B cell (primary cell): ENCODE measurements at regions not wholly inside any gene's neighbourhood (a gene's known extent, or its start where the extent isn't known, plus 50 kb on each side); places are given as distances from the start of the nearest gene placed in this dataset.

ENCODE experiments used
- ATAC-seq: fragments of 200-7000 bp; cut with Tn5 transposase; one replicate; pipeline ENCODE4 v1.10.0; 2021; ENCODE audit warnings: low read depth, mild to moderate bottlenecking, moderate number of reproducible peaks, moderate library complexity
- CTCF ChIA-PET: fragments of 350-600 bp; sonication (Branson Sonifier 250); formaldehyde crosslinking; loops from one replicate; lab custom pipeline; 2021; ENCODE audit warnings: antibody characterized with exemption, inconsistent platforms; lab: Charles Lee
- POLR2A ChIA-PET: fragments of 350-600 bp; sonication (Branson Sonifier 250); formaldehyde crosslinking; loops from one replicate; lab custom pipeline; 2021; ENCODE audit warnings: antibody characterized with exemption; lab: Charles Lee
- DNase-seq: peaks from one replicate; pipeline ENCODE4 v3.0.0; 2013
- H2AFZ ChIP-seq: 2 replicates; pipeline ENCODE4 v1.6.1; 2012; ENCODE audit warnings: mild to moderate bottlenecking, low read depth, low read length; ENCODE audit not compliant: insufficient read depth, poor library complexity, severe bottlenecking
- H3K27ac ChIP-seq, 2 donors: 1 replicate in 1 of 2; 2 replicates in 1 of 2; pipeline ENCODE4 v1.5.1; 2012 to 2013; ENCODE audit warnings: low read length in 2 of 2, mild to moderate bottlenecking in 2 of 2, moderate library complexity in 1 of 2
- H3K27me3 ChIP-seq, 4 experiments: fragments of 200-600 bp in 1 of 4; sonication (generic) in 1 of 4; replicated peaks in 1 of 4; 1 replicate in 2 of 4; 2 replicates in 2 of 4; pipeline versions ENCODE4 v1.6.1 to v1.7.0; 2013 to 2016; ENCODE audit warnings: low read length in 3 of 4, mild to moderate bottlenecking in 2 of 4, mixed read lengths in 1 of 4, moderate library complexity in 1 of 4; ENCODE audit not compliant: insufficient read depth in 4 of 4, control insufficient read depth in 3 of 4; ENCODE audit errors: control extremely low read depth in 1 of 4
- H3K36me3 ChIP-seq, 2 experiments: replicated peaks in 1 of 2; 1 replicate in 1 of 2; 2 replicates in 1 of 2; pipeline versions ENCODE4 v1.6.1 to v1.7.1; 2013; ENCODE audit warnings: low read length in 1 of 2; ENCODE audit not compliant: insufficient read depth in 2 of 2, control insufficient read depth in 1 of 2; ENCODE audit errors: control extremely low read depth in 1 of 2, extremely low read depth in 1 of 2
- H3K4me1 ChIP-seq, 2 donors: fragments of 200-600 bp in 1 of 2; sonication (generic) in 1 of 2; 1 replicate in 1 of 2; 2 replicates in 1 of 2; pipeline versions ENCODE4 v1.5.1 to v1.6.1; 2013 to 2017; ENCODE audit warnings: low read length in 2 of 2; ENCODE audit not compliant: control insufficient read depth in 2 of 2, insufficient read depth in 2 of 2
- H3K4me2 ChIP-seq: replicated peaks from 2 replicates; pipeline ENCODE3; 2012; ENCODE audit warnings: mild to moderate bottlenecking, low read depth, low read length; ENCODE audit not compliant: poor library complexity, severe bottlenecking
- H3K4me3 ChIP-seq, 5 experiments: fragments of 200-600 bp in 1 of 5; sonication (generic) in 1 of 5; 1 replicate in 3 of 5; 2 replicates in 2 of 5; pipeline versions ENCODE4 v1.5.1 to v1.7.0; 2011 to 2016; ENCODE audit warnings: low read length in 4 of 5, mild to moderate bottlenecking in 4 of 5, low read depth in 2 of 5, control low read depth in 1 of 5, moderate library complexity in 1 of 5; ENCODE audit not compliant: insufficient read depth in 1 of 5; ENCODE audit errors: control extremely low read depth in 1 of 5, extremely low read depth in 1 of 5
- H3K79me2 ChIP-seq: fragments of 200-600 bp; sonication (generic); one replicate; pipeline ENCODE4 v1.6.0; 2016; ENCODE audit warnings: low read length; ENCODE audit not compliant: control insufficient read depth, insufficient read depth
- H3K9ac ChIP-seq: fragments of 200-600 bp; sonication (generic); 2 replicates; pipeline ENCODE4 v1.6.1; 2017; ENCODE audit warnings: mild to moderate bottlenecking, low read length, moderate library complexity
- H3K9me3 ChIP-seq, 3 donors: one replicate each; pipeline versions ENCODE4 v1.6.1 to v1.7.1; 2013; ENCODE audit warnings: low read length in 2 of 3; ENCODE audit not compliant: control insufficient read depth in 2 of 3, insufficient read depth in 1 of 3; ENCODE audit errors: control extremely low read depth in 1 of 3
- H4K20me1 ChIP-seq: 2 replicates; pipeline ENCODE4 v1.6.0; 2012; ENCODE audit warnings: mild to moderate bottlenecking, low read length; ENCODE audit not compliant: insufficient read depth, control insufficient read depth, poor library complexity, severe bottlenecking
- H3K27ac Mint-ChIP-seq: one replicate; pipeline ENCODE4 v1.8.0; 2021; ENCODE audit warnings: mixed read lengths
- H3K27me3 Mint-ChIP-seq: one replicate; pipeline ENCODE4 v1.8.0; 2021; ENCODE audit warnings: mixed read lengths
- H3K4me1 Mint-ChIP-seq: one replicate; pipeline ENCODE4 v1.8.0; 2021; ENCODE audit warnings: mixed read lengths
- H3K4me3 Mint-ChIP-seq: one replicate; pipeline ENCODE4 v1.8.0; 2021; ENCODE audit warnings: mixed read lengths
- H3K9me3 Mint-ChIP-seq: one replicate; pipeline ENCODE4 v1.8.0; 2022; ENCODE audit warnings: mixed read lengths; ENCODE audit not compliant: insufficient read depth
- CTCF ChIP-seq: fragments of 200-600 bp; IDR thresholded peaks from one replicate; pipeline ENCODE4 v1.8.0; 2022; ENCODE audit warnings: antibody characterized with exemption, mild to moderate bottlenecking
- EZH2 ChIP-seq: IDR thresholded peaks from 2 replicates; pipeline ENCODE4 v1.6.1; 2012; ENCODE audit warnings: borderline replicate concordance, low read depth, mild to moderate bottlenecking, moderate library complexity, low read length; ENCODE audit not compliant: insufficient read depth, poor library complexity, severe bottlenecking
- WGBS: methylation state at CpG from one replicate; pipeline ENCODE4 v1.1.5; 2013; ENCODE audit warnings: missing lambda C conversion rate; ENCODE audit not compliant: insufficient coverage; 5-methylcytosine and 5-hydroxymethylcytosine counted together
- intact Hi-C: fragments of 100-400 bp; cut with micrococcal nuclease; formaldehyde crosslinking; loops from one replicate; pipeline ENCODE4 v1.10.0; 2022

- no peak for DNase-seq
- Histone ChIP-seq H2AFZ (no peak overlapping the region), H3K9ac (no peak overlapping the region), H3K27ac (no peak overlapping the region), H3K4me1 (no peaks in the 10 kb centered on the region), H4K20me1 (no peaks in the 10 kb centered on the region), H3K36me3 (no peaks in the 10 kb centered on the region), H3K27me3 (no peaks in the 10 kb centered on the region), H3K79me2 (no peaks in the 10 kb centered on the region), H3K4me2 (no peak overlapping the region), H3K4me3 (no peak overlapping the region), H3K9me3 (peaks cover 10 to 16% (median 14%) of the 10 kb centered on the region in 3 donors)
- no peak for ATAC-seq
- Mint-ChIP-seq H3K9me3 (no peaks in the 10 kb centered on the region), H3K4me1 (no peaks in the 10 kb centered on the region), H3K27me3 (peaks cover 3% of the 10 kb centered on the region), H3K27ac (no peak overlapping the region), H3K4me3 (no peak overlapping the region)
- POLR2A ChIA-PET, result no interaction called here
- no peak for TF ChIP-seq CTCF
- no peak for TF ChIP-seq EZH2
- CTCF ChIA-PET, result interaction anchor here (1.2 to 1.7 kb wide), 2 partner anchors 13 to 14 kb away, joined by 4 read pairs; no protein-coding TSS in a partner anchor
- intact Hi-C loops, result no loop called here
These were observed 66.1 kb upstream of the ATP8B1 start for GRCh38 chr18:57869221-57869620.

DNA sequence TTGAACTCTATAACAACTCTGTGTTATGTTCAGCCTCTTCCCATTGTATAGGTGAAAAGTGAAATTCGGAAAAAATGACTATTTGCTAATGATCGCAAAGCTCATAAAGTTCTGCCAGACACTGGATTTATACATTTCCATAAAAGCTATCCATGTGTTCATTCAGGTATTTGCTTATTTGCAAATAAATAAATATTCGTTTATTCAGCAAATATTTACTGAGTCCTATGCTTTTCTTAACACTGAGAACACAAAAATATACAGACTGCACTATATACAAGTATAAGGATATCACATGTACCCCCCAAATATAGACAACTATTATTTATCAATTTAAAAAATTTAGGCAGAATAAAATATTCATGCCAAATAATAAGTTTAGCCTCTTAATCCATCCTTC lies 63.2 kb upstream of the ATP8B1 start:
- Histone ChIP-seq H3K79me2 (no peaks in the 10 kb centered on the region), H3K9ac (no peak overlapping the region), H4K20me1 (no peaks in the 10 kb centered on the region), H3K36me3 (no peaks in the 10 kb centered on the region), H3K4me2 (no peak overlapping the region), H3K4me3 (no peak overlapping the region), H3K27me3 (no peaks in the 10 kb centered on the region), H2AFZ (no peak overlapping the region), H3K4me1 (no peaks in the 10 kb centered on the region), H3K9me3 (peaks cover 0 to 7% (median 2%) of the 10 kb centered on the region in 3 donors), H3K27ac (no peak overlapping the region)
- Mint-ChIP-seq H3K27me3 (peaks cover 3% of the 10 kb centered on the region), H3K9me3 (no peaks in the 10 kb centered on the region), H3K4me3 (no peak overlapping the region), H3K27ac (no peak overlapping the region), H3K4me1 (no peaks in the 10 kb centered on the region)
- CTCF ChIA-PET, result no interaction called here
- intact Hi-C loops, result no loop called here
- POLR2A ChIA-PET, result no interaction called here
- TF ChIP-seq CTCF, result no peak
- TF ChIP-seq EZH2, result no peak
- no peak for DNase-seq
- no CpG with 5 or more reads among the region's 3 CpGs for WGBS
- ATAC-seq, result no peak
